ENCODE measurements at regions not wholly inside any gene's neighbourhood (a gene's known extent, or its start where the extent isn't known, plus 50 kb on each side); places are given as distances from the start of the nearest gene placed in this dataset.

DNA sequence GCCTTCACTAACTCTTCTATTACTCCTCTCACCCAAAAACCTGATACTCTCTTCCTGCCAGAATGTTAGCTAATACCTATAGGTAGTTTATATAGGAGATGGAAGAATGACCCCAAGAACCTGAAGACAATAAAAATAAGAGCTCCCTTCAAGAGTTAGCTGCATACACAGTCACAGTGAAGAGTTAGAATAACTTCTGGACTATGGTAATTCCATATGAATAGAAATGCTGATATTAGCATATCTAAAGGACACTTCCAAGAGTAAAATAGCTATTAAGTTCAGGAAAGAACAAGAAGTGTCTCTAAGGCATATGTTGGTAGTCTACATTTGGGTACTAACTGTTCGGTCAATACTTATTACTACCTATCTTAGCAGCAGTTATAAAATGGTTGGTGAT is 134.2 kb downstream of the VGLL3 start:
- no peak for TF ChIP-seq POLR2AphosphoS5 (IDR thresholded peaks at IDR 0.05)
- TF ChIP-seq, protein P1, sequence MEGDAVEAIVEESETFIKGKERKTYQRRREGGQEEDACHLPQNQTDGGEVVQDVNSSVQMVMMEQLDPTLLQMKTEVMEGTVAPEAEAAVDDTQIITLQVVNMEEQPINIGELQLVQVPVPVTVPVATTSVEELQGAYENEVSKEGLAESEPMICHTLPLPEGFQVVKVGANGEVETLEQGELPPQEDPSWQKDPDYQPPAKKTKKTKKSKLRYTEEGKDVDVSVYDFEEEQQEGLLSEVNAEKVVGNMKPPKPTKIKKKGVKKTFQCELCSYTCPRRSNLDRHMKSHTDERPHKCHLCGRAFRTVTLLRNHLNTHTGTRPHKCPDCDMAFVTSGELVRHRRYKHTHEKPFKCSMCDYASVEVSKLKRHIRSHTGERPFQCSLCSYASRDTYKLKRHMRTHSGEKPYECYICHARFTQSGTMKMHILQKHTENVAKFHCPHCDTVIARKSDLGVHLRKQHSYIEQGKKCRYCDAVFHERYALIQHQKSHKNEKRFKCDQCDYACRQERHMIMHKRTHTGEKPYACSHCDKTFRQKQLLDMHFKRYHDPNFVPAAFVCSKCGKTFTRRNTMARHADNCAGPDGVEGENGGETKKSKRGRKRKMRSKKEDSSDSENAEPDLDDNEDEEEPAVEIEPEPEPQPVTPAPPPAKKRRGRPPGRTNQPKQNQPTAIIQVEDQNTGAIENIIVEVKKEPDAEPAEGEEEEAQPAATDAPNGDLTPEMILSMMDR (IDR thresholded peaks at IDR 0.05): no peak
- no peak for TF ChIP-seq EP300 (IDR thresholded peaks at IDR 0.05; ENCODE audit: low read depth)
- TF ChIP-seq POLR2A (IDR thresholded peaks at IDR 0.05): no peak

Measured in transverse colon (tissue), 4 donors.